ENCODE measurements at regions not wholly inside any gene's neighbourhood (a gene's known extent, or its start where the extent isn't known, plus 50 kb on each side); places are given as distances from the start of the nearest gene placed in this dataset.
"Not testable (repeated sequence)": the region's sequence is repeated elsewhere in the genome, so short reads cannot be mapped to it uniquely, and the experiment has no call there.

DNA sequence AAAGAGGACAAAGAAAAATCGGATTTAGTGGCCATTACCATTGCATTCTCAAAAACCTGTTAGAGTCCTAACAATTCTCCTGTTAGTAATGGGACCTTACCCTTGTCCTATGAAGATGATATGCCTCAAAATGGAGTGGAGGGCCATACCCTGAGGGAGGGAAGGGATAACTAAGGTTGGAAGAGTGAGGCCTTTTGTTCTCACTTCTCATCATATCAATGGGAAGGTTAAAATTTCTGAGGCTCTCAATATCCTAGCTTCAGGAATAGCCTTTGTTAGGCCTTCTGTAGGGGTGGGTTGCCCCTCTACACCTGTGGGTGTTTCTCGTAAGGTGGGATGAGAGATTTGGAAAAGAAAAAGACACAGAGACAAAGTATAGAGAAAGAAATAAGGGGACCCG lies 109.4 kb upstream of the SGIP1 start:
- not testable (repeated sequence) for DNase-seq (ENCODE audit: low read depth in 2 of 2)

- DNase-seq (ENCODE audit: low read depth in 2 of 2) = no peak
Observed at GRCh38 chr1:66426239-66426853, 107.6 kb upstream of the SGIP1 start.

DNA sequence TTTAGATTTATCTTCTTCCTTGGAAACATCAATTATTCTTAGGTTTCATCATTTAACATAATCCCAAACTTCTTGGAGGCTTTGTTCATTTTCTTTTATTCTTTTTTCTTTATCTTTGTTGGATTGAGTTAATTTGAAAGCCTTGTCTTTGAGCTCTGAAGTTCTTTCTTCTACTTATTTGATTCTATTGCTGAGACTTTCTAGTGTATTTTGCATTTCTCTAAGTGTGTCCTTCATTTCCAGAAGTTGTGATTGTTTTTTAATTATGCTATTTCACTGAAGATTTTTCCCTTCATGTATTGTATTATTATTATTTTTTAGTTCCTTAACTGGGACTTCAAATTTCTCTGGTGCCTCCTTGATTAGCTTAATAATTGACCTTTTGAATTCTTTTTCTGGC lies 103.1 kb upstream of the SGIP1 start:
- not testable (repeated sequence) for DNase-seq (ENCODE audit: low read depth in 2 of 2)

DNA sequence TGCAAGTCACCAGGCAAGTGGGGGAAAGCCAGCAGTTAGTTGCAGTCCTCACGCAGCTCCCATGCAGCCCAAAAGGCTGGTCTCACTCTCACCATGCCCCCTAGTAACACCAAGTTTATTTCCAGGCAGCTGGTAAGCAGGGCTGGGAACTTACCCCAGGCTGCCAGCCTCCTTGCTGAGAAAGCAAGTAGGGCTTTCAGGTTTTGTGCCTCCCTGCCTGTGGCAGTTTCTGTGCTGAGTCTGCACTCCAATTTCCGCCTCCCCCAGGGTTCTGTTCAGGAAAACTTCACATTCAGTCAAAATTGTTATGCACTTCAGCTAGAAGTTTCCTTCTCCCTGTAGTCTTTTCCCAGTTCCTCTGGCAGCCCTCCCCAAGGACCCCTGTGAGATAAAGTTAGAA lies 102.0 kb upstream of the SGIP1 start:
- no peak for DNase-seq (ENCODE audit: low read depth in 2 of 2)

DNA sequence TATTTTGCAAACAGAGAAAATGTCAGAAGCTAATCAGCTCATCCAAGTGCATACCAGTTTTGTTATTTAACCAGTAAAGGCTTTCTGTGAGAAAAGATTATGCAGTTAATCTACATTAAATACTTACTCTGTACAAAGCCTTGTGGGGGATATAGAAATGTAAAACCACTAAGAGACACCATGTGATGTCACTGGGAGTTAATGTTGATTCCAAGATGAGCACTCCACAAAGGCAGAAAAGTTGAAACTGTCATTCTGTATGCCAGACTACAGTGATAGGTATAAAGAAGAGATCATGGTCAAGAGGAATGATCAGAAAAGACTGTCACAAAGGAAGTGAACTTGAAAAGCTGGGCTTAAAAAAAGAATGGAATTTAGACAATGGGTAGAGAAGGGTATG lies 100.3 kb upstream of the SGIP1 start:
- DNase-seq (ENCODE audit: low read depth in 2 of 2) = no peak

- peak; percentile 90 to 91 for DNase-seq (ENCODE audit: low read depth in 2 of 2)
Observed at GRCh38 chr1:66434096-66434495, 99.9 kb upstream of the SGIP1 start.

DNA sequence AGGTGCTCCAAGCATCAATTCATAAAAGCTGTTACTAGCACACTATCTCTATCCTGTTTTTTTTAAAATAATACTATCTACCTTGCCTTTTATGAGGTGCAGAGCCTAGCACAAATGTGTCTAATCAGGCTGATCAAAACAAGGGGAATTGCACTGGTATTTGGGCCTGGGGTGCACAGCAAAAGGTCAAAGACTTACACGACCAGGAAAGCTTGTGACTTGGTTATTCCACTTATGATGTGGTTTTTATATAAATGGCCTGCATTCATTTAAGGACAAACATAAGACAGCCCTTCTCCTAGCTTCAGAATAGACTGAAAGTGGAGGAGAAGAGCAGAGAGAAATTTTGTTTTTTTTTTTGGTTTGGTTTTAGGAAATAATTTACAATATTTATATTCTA lies 98.4 kb upstream of the SGIP1 start:
- DNase-seq (ENCODE audit: low read depth in 2 of 2) = no peak

- peak; percentile 71 to 74 for DNase-seq (ENCODE audit: low read depth in 2 of 2)
Observed at GRCh38 chr1:66436378-66437135, 97.4 kb upstream of the SGIP1 start.

DNA sequence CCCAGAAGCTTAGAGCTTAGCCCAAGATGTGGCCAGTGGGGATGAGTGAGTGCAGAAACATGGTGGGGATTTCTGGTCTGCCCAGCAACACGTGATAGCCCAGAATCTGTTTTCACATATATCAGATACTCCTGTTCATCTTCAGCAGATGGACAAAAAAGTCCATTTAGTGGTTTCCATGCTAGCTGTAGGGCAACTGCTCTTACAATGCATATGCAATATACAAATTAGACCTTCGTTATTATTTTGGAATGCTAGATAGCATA lies 96.9 kb upstream of the SGIP1 start:
- no peak for DNase-seq (ENCODE audit: low read depth in 2 of 2)

DNA sequence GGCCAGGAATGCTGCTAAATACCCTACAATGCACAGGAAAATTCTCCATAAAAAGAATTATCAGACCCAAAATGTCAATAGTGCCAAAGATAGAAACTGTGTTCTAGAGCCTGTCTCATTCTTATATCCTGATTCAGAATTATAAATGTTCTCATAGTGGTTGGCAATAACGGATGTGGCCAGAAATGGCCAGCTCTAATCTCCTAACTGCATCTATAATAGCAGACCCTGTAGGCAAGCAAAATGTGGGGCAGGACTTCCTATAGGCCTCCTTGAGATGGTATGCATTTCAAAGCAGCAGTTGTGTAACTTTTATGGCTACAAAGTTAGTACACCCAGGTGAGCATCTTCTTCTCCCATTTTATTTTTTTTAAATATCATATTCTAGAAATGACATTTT lies 95.9 kb upstream of the SGIP1 start:
- no peak for DNase-seq (ENCODE audit: low read depth in 2 of 2)

- no peak for DNase-seq (ENCODE audit: low read depth in 2 of 2)
Observed at GRCh38 chr1:66438501-66438900, 95.5 kb upstream of the SGIP1 start.

- DNase-seq (ENCODE audit: low read depth in 2 of 2) = peak; percentile 36 to 49
Observed at GRCh38 chr1:66439031-66439740, 94.8 kb upstream of the SGIP1 start.

GRCh38 chr1:66443793-66444192 lies 90.2 kb upstream of the SGIP1 start:
- DNase-seq (ENCODE audit: low read depth in 2 of 2) = no peak

DNA sequence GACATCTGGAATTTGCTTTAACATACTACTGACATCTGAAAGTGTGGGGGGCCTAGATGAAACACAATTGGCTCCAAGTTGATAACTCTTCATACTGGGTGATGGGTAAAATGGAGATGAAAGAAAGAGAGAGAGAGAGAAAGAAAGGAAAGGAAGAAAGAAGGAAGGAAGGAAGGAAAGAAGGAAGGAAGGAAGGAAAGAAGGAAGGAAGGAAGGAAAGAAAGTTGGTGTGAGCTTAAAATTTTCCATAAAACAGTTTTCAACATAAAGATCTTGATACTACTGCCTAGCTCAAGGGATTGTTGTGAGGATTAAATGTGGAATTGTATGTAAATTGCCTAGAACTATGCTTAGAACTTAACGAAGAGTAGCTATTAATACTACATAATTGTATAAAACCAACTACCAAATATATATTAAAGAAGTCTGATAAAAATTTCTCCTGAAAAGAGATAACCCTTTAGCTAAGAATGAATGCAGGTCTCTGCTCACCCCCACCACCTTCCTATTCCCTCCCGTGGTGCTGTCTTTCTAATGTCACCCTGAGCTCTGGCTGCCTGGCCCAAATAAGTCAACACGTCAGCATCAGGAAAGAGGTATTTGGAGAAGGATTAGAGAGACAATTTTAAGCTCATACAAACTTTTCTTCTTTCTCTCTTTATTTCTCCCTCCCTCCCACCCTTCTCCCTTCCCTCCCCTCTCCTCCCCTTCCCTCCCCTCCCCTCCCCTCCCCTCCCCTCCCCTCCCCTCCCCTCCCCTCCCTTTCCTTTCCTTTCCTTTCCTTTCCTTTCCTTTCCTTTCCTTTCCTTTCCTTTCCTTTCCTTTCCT lies 89.3 kb upstream of the SGIP1 start:
- DNase-seq (ENCODE audit: low read depth in 2 of 2) = no peak

DNA sequence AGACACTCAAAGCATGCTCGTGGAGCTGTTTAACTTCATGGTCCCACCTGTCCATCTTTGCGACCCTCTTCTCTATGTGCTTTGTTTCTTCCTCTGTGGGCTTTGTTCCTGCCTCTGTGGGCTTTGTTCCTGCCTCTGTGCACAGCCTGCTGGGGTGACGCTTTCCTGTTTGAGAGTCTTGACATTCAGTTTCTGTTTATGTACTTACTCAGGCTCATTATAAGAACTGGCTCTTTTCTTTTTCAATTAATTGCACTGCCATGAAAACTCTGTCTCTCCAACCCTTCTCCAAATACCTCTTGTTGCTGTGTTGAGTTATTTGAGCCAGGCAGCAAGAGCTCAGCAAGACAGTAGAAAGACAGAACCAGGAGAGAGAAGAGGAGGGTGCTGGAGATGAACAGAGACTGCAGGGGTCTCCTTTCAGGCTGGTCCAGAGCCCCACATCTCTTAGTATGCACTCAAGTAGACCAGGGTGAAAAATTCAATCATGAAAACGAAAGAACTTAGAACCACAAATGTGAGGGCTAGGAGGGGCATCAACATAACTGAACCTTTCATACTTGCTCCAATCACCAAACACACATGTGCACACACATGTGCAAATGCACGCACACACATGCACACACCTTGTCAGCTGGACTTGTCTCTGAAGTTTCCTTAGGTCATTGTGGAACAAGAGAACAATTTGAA lies 88.3 kb upstream of the SGIP1 start:
- no peak for DNase-seq (ENCODE audit: low read depth in 2 of 2)

DNA sequence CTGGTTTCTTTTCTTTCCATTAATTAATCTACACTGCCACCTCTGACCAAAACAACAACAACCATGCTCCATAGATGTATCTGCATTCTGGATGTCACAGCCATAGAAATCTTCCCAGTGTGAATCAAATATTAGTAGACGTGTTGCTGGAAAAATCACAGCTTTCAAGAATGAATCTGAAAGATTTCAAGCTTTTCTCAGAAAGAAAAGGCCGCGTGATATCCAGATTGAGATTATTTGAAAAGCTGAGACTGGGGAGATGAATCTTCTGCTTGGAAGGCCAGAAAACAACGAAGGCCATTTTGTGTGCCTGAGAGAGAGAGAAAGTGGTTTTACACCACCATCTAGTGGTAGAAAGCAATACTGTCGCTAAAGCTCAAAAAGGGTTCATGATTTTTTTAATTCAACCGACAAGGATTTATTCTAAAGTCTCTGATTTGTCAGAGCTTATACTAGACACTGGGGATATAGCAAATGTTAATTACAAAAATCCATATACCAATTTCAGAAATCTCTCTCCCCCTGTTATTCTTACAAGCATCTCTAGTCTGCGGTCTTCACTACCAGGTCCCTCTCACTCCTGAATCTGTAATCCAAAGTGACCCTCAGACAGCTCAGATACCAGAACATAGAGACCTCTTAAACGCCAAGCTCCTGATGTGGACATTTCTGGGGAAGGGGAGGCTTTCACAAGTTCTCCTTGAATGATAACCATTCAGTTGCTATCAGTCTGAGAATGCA lies 87.5 kb upstream of the SGIP1 start:
- peak in 1 of 2 experiments; percentile 58 for DNase-seq (ENCODE audit: low read depth in 2 of 2)

DNA sequence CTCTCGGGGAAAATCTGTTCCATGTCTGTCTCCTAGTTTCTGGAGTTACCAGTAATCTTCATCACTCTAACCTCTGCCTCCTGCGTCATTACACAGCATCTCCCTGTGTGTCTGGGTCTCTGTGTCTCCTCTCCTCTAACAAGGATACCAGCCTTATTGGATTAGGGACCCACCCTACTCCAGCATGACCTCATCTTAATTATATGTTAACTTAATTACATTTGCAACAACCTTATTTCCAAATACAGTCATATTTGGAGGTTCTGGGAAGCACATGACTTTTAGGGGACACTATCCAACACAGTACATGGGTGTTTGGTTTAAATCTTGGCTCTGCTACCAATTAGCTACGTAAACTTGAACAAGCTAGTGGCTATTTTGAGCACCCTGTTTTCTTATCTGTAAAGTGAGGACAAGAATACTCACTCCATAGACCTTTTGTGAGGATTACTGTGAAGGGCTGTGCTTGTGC lies 83.9 kb upstream of the SGIP1 start:
- no peak for DNase-seq (ENCODE audit: low read depth in 2 of 2)

- DNase-seq (ENCODE audit: low read depth in 2 of 2) = no peak
Observed at GRCh38 chr1:66450847-66451246, 83.1 kb upstream of the SGIP1 start.

DNA sequence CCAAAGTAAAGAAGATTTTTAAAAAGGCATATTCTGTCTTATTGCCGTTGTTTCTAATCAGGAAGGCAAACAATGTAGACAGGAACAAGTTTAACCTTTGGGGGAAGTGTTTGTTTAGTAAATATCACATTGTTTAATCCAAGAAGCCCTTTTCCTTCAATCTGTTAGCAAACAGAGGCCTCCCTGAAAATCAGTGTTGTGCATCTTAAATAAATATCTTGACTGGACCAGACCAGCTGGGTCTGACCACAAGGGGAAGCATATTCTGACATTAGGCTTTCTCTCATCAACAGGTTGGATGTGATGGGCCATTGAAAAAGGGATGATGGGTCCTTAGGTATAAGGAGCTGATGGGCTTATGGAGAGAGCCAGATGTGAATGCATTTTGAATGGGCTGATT lies 81.8 kb upstream of the SGIP1 start:
- DNase-seq (ENCODE audit: low read depth in 2 of 2) = no peak

- no peak for DNase-seq (ENCODE audit: low read depth in 2 of 2)
Observed at GRCh38 chr1:66452982-66453381, 81.0 kb upstream of the SGIP1 start.

DNA sequence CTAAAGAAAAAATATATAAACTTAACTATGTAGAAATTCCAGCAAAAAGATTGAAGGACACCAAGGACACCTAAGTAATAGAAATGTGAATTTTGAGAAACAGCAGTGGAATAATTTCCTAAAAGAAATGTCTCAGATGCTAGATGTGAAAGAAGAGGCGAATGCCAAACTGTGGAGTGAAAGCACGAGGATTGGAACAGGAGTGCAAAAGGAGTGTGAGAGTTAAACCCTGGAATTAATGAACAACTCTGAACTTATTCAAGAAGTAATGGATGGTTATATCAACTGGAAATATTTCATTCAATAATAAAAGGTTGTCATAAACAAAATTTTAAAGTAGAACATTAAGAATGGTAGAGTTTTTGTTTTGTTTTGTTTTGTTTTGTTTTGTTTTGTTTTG lies 78.5 kb upstream of the SGIP1 start:
- DNase-seq (ENCODE audit: low read depth in 2 of 2) = no peak
